ENCODE measurements at regions not wholly inside any gene's neighbourhood (a gene's known extent, or its start where the extent isn't known, plus 50 kb on each side); places are given as distances from the start of the nearest gene placed in this dataset.
A peak's percentile ranks its signal among the peaks of the same experiment; 100 is the strongest.

DNA sequence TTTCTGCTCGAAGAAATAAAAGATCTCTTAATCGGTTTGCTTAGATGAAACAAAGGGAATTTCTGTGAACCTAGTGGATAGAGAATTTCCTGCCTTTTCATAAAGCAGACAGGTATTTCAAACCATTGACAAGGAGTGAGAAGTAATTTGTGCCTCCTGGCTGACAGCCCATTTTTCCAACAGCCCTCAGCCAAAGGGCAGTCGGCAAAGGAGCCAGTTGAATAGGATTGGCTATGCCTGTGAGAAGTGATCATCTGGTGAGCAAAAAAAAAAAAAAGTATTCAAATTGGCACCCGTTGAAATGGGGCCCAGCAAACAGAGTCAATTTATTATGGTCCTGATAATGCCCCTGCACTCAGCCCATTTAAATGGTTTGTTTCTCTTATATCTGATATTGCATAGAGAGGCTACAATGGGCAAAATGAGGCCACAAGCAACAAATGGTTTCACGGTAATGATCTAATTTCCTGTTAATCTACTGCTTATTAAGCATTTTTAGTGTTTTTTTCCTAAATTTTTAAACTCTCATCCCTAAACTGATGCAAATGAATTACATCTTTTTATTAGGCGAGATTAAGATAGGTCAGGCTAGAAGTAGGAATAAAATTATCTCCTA is 477.5 kb downstream of the NUF2 start:
- TF ChIP-seq EZH2 (IDR thresholded peaks at IDR 0.05; ENCODE audit: borderline replicate concordance, low read depth, low read length, poor library complexity, severe bottlenecking), result no peak
- TF ChIP-seq, protein P1, sequence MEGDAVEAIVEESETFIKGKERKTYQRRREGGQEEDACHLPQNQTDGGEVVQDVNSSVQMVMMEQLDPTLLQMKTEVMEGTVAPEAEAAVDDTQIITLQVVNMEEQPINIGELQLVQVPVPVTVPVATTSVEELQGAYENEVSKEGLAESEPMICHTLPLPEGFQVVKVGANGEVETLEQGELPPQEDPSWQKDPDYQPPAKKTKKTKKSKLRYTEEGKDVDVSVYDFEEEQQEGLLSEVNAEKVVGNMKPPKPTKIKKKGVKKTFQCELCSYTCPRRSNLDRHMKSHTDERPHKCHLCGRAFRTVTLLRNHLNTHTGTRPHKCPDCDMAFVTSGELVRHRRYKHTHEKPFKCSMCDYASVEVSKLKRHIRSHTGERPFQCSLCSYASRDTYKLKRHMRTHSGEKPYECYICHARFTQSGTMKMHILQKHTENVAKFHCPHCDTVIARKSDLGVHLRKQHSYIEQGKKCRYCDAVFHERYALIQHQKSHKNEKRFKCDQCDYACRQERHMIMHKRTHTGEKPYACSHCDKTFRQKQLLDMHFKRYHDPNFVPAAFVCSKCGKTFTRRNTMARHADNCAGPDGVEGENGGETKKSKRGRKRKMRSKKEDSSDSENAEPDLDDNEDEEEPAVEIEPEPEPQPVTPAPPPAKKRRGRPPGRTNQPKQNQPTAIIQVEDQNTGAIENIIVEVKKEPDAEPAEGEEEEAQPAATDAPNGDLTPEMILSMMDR (conservative IDR thresholded peaks at IDR 0.05; ENCODE audit: low read depth, low read length), result no peak
- intact Hi-C loops (cut with micrococcal nuclease; ENCODE audit: unreplicated experiment), result no loop called here
- Histone ChIP-seq H3K27me3 (replicated peaks; ENCODE audit: insufficient read depth, low read depth, low read length, poor library complexity) (no peaks in the 10 kb centered on the region), H3K4me3 (ENCODE audit: low read depth, low read length, poor library complexity, severe bottlenecking) (no peak overlapping the region), H3K36me3 (ENCODE audit: insufficient read depth, low read length, poor library complexity, severe bottlenecking) (no peaks in the 10 kb centered on the region), H3K4me1 (ENCODE audit: insufficient read depth, low read length, poor library complexity, severe bottlenecking) (peaks cover 14% of the 10 kb centered on the region), H3K27ac (ENCODE audit: low read depth, low read length, poor library complexity, severe bottlenecking) (no peak overlapping the region), H3K9me3 (ENCODE audit: low read depth, low read length, poor library complexity, severe bottlenecking) (no peaks in the 10 kb centered on the region)
- peak; percentile 77 for DNase-seq (ENCODE audit: low spot score)
- CTCF ChIA-PET, result no interaction called here
- no TSS peak for BruUV-seq (replicated peaks)
- POLR2A ChIA-PET (ENCODE audit: low non-redundant PET), result no interaction called here

DNA sequence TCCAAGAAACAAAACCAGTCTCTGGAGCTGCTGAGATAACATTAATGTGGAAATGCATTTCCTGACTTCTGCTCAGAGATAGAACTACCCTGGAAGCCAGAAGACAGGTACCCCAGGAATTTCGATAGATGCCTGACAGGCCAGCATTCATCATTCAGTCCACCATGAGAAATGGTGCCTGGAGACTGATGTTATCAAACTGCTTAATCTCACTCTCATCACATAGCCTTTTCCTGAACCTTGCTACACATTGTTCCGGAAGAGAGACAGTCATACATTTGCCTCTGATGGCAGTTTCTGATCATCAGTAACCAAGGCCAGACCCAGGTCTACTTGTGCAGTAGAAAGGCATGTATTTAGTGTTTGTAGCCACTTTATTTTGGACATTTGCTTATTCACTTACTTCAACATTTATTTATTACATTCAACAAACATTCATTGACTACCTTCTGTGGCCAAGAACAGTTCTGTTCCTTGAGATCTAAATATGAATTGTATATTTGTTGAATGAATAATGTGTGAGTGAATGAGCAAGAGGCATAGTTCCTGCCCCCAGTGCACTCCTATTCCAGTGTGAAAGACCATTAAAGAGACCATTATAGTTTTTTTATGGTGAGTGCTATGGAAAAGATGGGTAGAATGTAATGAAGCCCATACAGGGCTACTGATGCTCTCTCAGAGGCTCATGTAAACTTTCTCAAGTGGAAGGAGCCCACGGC is 485.7 kb downstream of the NUF2 start:
- Histone ChIP-seq H3K4me1 (ENCODE audit: insufficient read depth, low read length, poor library complexity, severe bottlenecking) (no peaks in the 10 kb centered on the region), H3K9me3 (ENCODE audit: low read depth, low read length, poor library complexity, severe bottlenecking) (no peaks in the 10 kb centered on the region), H3K4me3 (ENCODE audit: low read depth, low read length, poor library complexity, severe bottlenecking) (no peak overlapping the region), H3K27me3 (replicated peaks; ENCODE audit: insufficient read depth, low read depth, low read length, poor library complexity) (no peaks in the 10 kb centered on the region), H3K27ac (ENCODE audit: low read depth, low read length, poor library complexity, severe bottlenecking) (no peak overlapping the region), H3K36me3 (ENCODE audit: insufficient read depth, low read length, poor library complexity, severe bottlenecking) (no peaks in the 10 kb centered on the region)
- intact Hi-C loops (cut with micrococcal nuclease; ENCODE audit: unreplicated experiment), result loop anchor here (10.0 kb wide), 1 partner anchor 273 kb away; no protein-coding TSS in a partner anchor
- CTCF ChIA-PET, result no interaction called here
- BruUV-seq (replicated peaks), result no TSS peak
- TF ChIP-seq EZH2 (IDR thresholded peaks at IDR 0.05; ENCODE audit: borderline replicate concordance, low read depth, low read length, poor library complexity, severe bottlenecking), result no peak
- TF ChIP-seq, protein P1 (conservative IDR thresholded peaks at IDR 0.05; ENCODE audit: low read depth, low read length), result no peak
- no peak for DNase-seq (ENCODE audit: low spot score)
- POLR2A ChIA-PET (ENCODE audit: low non-redundant PET), result no interaction called here

DNA sequence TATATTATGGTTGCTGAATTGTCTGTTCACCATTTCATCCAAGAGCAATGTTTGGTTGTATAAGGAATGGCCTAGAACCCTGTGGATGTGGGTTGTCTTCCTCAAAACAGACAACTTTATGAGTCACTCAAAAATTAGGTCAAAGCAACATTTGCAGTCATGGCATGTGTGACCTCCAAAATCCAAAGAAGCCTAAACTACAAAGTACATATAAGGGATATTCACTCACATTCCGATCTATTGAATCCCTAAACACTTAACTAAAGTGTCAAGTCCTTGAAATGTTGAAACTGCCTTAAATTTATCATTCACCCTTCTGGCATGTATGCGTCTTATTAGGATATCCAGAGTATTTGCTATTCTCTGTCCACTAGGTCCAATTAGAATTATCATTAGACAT is 491.5 kb downstream of the NUF2 start:
- BruUV-seq (replicated peaks), result no TSS peak
- POLR2A ChIA-PET (ENCODE audit: low non-redundant PET), result no interaction called here

More for the DNA sequence above, 491.5 kb downstream of the NUF2 start:
- Histone ChIP-seq H3K4me1 (ENCODE audit: insufficient read depth, low read length, poor library complexity, severe bottlenecking) (no peaks in the 10 kb centered on the region), H3K9me3 (ENCODE audit: low read depth, low read length, poor library complexity, severe bottlenecking) (no peaks in the 10 kb centered on the region), H3K36me3 (ENCODE audit: insufficient read depth, low read length, poor library complexity, severe bottlenecking) (no peaks in the 10 kb centered on the region), H3K27ac (ENCODE audit: low read depth, low read length, poor library complexity, severe bottlenecking) (no peak overlapping the region), H3K27me3 (replicated peaks; ENCODE audit: insufficient read depth, low read depth, low read length, poor library complexity) (no peaks in the 10 kb centered on the region), H3K4me3 (ENCODE audit: low read depth, low read length, poor library complexity, severe bottlenecking) (no peak overlapping the region)
- TF ChIP-seq, protein P1 (conservative IDR thresholded peaks at IDR 0.05; ENCODE audit: low read depth, low read length), result no peak
- no peak for TF ChIP-seq EZH2 (IDR thresholded peaks at IDR 0.05; ENCODE audit: borderline replicate concordance, low read depth, low read length, poor library complexity, severe bottlenecking)
- DNase-seq (ENCODE audit: low spot score), result no peak
- CTCF ChIA-PET, result no interaction called here
- intact Hi-C loops (cut with micrococcal nuclease; ENCODE audit: unreplicated experiment), result no loop called here
